Esophagus squamous epithelium (tissue), 4 donors: ENCODE measurements at regions not wholly inside any gene's neighbourhood (a gene's known extent, or its start where the extent isn't known, plus 50 kb on each side); places are given as distances from the start of the nearest gene placed in this dataset.

Experiments
- CTCF ChIP-seq, 6 experiments: fragments of 450-650 bp in 4 of 6; fragments of 200-600 bp in 2 of 6; sonication (generic) in 2 of 6; IDR thresholded peaks; one replicate each; pipeline ENCODE4 v1.5.1; 2016 to 2019; ENCODE audit warnings: antibody characterized with exemption in 6 of 6, mild to moderate bottlenecking in 4 of 6, moderate library complexity in 4 of 6
- POLR2A ChIP-seq, 4 donors: fragments of 450-650 bp; IDR thresholded peaks; one replicate each; pipeline ENCODE4 v1.6.1; 2017; ENCODE audit warnings: antibody characterized with exemption in 4 of 4, mild to moderate bottlenecking in 4 of 4, moderate library complexity in 3 of 4

- TF ChIP-seq CTCF (IDR thresholded peaks at IDR 0.05): no peak
- TF ChIP-seq POLR2A (IDR thresholded peaks at IDR 0.05): no peak
Observed at GRCh38 chr17:77749989-77750388, 208.5 kb upstream of the TNRC6C start.
